HG03097 (cell line): ENCODE measurements at regions not wholly inside any gene's neighbourhood (a gene's known extent, or its start where the extent isn't known, plus 50 kb on each side); places are given as distances from the start of the nearest gene placed in this dataset.
"Not testable (repeated sequence)": the region's sequence is repeated elsewhere in the genome, so short reads cannot be mapped to it uniquely, and the experiment has no call there.

Source experiments
- ATAC-seq: cut with Tn5 transposase; IDR thresholded peaks from one replicate; pipeline ENCODE4 v1.9.1; 2021; ENCODE audit not compliant: unreplicated experiment, low FRiP score

GRCh38 chr7:9625953-9626352, 1192.5 kb downstream of the NXPH1 start:
- ATAC-seq = no peak

- ATAC-seq = no peak
Observed at GRCh38 chr7:9645756-9646155, 1212.3 kb downstream of the NXPH1 start.

GRCh38 chr7:9657257-9657656, 1223.8 kb downstream of the NXPH1 start:
- ATAC-seq = no peak

GRCh38 chr7:9671979-9672917, 1238.8 kb downstream of the NXPH1 start:
- ATAC-seq = no peak

GRCh38 chr7:9680713-9681112, 1247.3 kb downstream of the NXPH1 start:
- no peak for ATAC-seq

GRCh38 chr7:9681284-9681683, 1247.9 kb downstream of the NXPH1 start:
- ATAC-seq = no peak

- no peak for ATAC-seq
Observed at GRCh38 chr7:9691286-9691685, 1257.9 kb downstream of the NXPH1 start.

GRCh38 chr7:9698375-9698774, 1265.0 kb downstream of the NXPH1 start:
- no peak for ATAC-seq

GRCh38 chr7:9709216-9709615, 1264.5 kb upstream of the PHF14 start:
- ATAC-seq = no peak

GRCh38 chr7:9711259-9711918, 1262.3 kb upstream of the PHF14 start:
- ATAC-seq = no peak

- no peak for ATAC-seq
Observed at GRCh38 chr7:9718071-9718661, 1255.5 kb upstream of the PHF14 start.

- no peak for ATAC-seq
Observed at GRCh38 chr7:9719303-9719702, 1254.4 kb upstream of the PHF14 start.

- ATAC-seq = no peak
Observed at GRCh38 chr7:9719721-9720120, 1254.0 kb upstream of the PHF14 start.

- ATAC-seq = not testable (repeated sequence)
Observed at GRCh38 chr7:9725940-9726663, 1247.6 kb upstream of the PHF14 start.

- not testable (repeated sequence) for ATAC-seq
Observed at GRCh38 chr7:9726811-9727210, 1246.9 kb upstream of the PHF14 start.

GRCh38 chr7:9727467-9727869, 1246.2 kb upstream of the PHF14 start:
- not testable (repeated sequence) for ATAC-seq

GRCh38 chr7:9728014-9728657, 1245.5 kb upstream of the PHF14 start:
- ATAC-seq = not testable (repeated sequence)

- ATAC-seq = no peak
Observed at GRCh38 chr7:9752033-9752432, 1221.6 kb upstream of the PHF14 start.

- ATAC-seq = no peak
Observed at GRCh38 chr7:9761224-9761623, 1212.4 kb upstream of the PHF14 start.

GRCh38 chr7:9776900-9777299, 1196.8 kb upstream of the PHF14 start:
- ATAC-seq = no peak
